Left colon (tissue), 2 donors: ENCODE measurements at regions not wholly inside any gene's neighbourhood (a gene's known extent, or its start where the extent isn't known, plus 50 kb on each side); places are given as distances from the start of the nearest gene placed in this dataset.
"Not testable (repeated sequence)": the region's sequence is repeated elsewhere in the genome, so short reads cannot be mapped to it uniquely, and the experiment has no call there.

ENCODE experiments used
- ATAC-seq: fragments of 200-7000 bp; cut with Tn5 transposase; one replicate; pipeline ENCODE4 v1.9.1; 2020; ENCODE audit warnings: mild to moderate bottlenecking, moderate library complexity
- DNase-seq, 2 donors: peaks; one replicate each; pipeline ENCODE4 v3.0.0-alpha.2; 2020
- intact Hi-C, 2 donors: fragments of 100-400 bp; cut with DNase I in 1 of 2; cut with micrococcal nuclease in 1 of 2; formaldehyde crosslinking; loops; one replicate each; pipeline versions ENCODE4 v1.11.2 to v1.14.0; 2022; cut with DNase I, micrococcal nuclease
- donor health status: DM: no; HTN: no; CAD: no.
- donor health status: DM: yes; HTN: yes; CAD: no.

DNA sequence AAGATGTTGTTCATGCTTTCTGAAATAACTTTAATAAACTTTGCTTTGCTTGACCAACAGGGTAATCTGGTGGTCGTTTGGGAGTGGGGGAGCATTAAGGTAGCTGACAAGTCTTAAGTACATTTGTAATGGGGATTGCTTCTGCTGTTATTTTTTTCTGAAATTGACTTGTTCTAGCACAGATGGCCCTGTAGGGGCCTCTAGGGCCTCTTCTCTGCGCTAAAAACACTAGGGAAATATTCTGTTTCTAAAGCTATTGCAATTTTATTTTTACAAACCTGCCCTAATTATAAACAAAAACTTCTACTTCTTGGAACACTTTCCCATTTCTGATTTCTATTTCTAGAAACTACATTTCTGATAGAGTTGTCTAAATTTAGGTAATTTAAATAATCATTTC, 191.3 kb upstream of the KCNJ3 start:
- intact Hi-C loops = no loop called here
- DNase-seq (no peak), ATAC-seq (no peak)

DNA sequence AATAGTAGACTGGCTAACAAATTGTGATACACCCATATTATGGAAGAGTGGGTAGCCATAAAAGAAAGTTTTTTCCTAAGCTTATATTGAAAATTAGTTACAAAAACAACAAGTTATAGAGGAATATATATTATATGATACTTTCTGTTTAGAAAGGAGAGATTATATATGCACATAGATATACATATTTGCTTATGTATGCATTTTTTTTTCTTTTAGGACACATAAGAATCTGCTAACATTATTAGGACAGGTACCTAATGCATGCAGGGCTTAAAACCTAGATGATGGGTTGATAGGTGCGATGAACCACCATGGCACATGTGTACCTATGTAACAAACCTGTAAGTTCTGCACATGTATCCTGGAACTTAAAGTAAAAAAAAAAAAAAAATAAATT, 179.6 kb upstream of the KCNJ3 start:
- ATAC-seq = no peak

DNA sequence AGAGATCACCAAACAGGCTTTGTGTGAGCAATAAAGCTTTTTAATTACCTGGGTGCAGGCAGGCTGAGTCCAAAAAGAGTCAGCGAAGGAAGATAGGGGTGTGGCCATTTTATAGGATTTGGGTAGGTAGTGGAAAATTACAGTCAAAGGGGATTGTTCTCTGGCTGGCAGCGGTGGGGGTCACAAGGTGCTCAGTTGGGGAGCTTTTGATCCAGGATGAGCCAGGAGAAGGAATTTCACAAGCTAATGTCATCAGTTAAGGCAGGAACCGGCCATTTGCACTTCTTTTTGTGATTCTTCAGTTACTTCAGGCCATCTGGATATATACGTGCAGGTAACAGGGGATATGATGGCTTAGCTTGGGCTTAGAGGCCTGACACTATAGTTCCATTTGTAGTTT, 177.5 kb upstream of the KCNJ3 start:
- DNase-seq, ATAC-seq, intact Hi-C loops: not testable (repeated sequence)

More for the DNA sequence above, 179.6 kb upstream of the KCNJ3 start:
- no peak for DNase-seq
- intact Hi-C loops = no loop called here

DNA sequence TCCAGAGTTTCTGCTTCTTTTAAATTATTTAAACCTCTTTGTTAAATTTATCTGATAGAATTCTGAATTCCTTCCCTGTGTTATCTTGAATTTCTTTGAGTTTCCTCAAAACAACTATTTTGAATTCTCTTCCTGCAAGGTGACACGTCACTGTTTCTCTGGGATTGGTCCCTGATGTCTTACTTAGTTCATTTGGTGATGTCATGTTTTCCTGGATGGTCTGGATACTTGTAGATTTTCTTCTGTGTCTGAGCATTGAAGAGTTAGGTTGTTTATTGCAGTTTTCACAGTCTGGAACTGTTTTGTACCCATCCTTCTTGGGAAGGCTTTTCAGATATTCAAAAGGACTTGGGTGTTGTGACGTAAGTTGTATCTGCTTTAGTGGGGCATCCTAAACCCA, 172.3 kb upstream of the KCNJ3 start:
- DNase-seq (no peak), ATAC-seq (no peak)
- intact Hi-C loops = no loop called here

DNA sequence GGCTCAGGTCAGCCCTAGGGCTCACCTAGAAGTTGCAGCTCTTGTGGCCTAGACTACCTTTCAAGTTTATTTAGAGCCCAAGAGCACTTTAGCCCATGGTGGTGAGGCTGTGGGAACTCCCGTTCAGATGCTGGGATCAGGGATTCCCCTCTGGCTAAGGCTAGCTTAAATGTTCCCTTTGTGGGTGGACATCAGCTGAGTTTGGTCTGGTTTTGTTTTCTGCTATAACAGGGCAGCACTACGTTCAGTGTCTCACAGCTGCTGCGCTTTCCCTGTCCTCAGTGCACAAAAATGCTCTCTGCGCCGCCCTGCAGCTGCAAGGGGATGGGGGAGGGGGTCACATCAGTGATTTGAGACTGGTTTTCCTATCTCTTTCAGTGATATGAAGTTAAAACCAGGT, 170.5 kb upstream of the KCNJ3 start:
- no peak for DNase-seq
- ATAC-seq = no peak
- intact Hi-C loops = no loop called here

DNA sequence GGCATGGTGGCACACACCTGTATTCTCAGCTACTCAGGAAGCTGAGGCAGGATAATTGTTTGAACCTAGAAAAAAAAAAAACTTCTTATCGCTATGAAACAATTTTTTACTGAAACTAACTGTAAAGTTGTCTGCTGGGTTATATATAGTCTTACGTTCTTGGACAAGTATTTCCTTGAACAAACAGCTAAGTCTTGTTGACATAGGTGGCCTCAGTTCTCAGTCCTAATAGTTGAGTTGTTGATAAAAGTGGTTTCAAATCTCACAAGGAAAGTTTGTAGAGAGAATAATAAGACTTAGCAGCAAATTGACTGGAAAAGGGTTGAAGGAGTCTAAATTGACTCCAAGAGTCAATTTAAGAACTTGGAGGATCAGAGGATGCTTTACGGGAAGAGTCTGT, 166.5 kb upstream of the KCNJ3 start:
- intact Hi-C loops = no loop called here
- ATAC-seq = no peak

DNA sequence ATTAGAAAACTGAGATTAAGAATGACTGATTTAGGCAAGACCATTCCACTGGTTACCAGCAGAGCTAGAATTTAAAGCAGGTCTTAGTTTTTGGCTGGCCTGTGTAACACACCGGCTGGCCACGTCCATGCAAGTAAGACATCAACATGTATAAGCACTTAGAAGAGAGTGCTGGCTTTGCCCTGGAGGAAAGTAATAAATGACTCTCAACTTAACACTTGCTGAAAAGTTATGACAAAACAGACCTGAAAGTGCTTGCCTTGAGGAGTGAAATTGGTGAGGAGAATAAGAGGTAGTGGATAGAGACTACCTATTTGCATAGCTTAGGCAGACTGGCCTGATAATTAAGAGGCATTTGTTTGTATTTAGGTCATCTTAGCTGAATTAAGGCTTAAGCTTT, 165.7 kb upstream of the KCNJ3 start:
- DNase-seq = no peak
- intact Hi-C loops = no loop called here
- ATAC-seq = no peak

More for the DNA sequence above, 166.5 kb upstream of the KCNJ3 start:
- no peak for DNase-seq

DNA sequence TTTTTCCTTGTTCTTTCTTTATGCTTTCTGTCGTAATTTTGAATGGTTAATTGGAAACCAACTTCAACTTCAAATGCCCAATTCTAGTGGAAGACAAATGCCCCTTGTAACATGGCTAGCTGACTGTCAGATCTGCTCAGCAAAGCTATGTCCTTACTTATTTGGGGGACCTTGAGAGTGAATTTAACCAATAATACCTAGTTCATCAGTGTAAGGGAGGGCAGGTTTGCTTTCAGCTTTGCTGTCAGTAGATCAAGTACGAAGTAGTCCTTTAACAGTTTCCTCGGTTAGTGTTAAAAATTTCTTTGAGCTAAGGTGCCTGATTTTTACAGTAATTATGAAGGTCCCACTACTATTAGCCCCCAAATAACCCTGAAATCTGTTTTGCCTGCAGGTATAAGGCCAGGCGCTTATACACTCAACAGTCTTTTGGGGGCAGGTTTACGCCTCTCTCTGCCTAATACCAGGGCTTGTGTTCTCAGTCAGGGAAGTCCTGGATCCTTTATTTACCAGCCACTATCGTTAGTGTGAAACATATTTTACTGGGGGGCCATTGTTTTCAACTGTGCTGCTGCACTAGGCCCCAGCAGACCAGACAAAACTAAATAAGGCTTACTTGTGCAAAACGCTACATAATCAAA, 165.1 kb upstream of the KCNJ3 start:
- ATAC-seq (no peak), DNase-seq (no peak)
- intact Hi-C loops = no loop called here

DNA sequence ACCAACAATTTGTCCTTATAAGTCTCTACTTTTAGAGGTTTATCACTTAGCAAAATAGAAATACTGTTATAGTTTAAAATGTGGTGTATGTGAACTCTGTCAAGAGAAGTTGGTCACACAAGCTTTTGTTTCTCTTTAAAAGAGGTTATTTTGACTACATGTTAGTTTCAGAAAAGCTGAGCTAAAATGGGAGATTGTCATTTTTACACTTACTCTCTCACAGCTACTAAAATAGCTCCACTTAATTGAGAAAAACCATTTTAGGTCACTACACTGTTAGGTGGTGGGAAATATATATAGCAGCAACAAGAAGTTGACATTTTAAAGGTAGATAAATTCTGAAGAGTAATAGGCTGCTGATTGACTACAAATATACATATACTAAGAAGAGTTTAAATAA, 161.5 kb upstream of the KCNJ3 start:
- ATAC-seq (no peak), DNase-seq (no peak)
- intact Hi-C loops = no loop called here

DNA sequence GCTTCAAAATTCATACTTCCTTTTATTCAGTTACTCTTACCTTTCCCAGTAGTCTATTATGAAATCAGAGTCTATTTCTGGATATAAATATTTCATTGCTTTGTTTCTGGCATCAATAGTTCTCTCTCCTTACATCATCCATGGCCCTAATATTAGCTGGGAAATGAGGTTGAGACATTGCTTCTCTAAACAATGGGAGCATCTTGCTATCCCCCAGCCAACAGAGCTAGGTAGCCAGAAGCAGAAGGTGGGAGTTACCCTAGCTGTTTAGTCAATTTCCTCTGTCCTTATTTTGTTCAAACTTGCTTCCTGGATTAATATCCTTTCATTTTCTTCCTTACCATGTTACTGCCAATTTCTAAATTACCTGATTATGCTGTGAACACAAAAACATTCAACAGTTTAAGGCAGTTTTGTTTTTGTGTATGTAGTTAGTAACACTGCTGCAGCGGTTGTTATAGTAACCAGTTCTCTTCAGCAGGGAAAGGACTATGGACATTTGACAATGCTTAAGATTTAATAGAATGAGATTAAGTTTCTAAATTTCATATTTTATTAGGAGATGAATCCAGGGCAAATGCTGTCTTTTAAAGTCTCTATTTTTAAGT, 160.5 kb upstream of the KCNJ3 start:
- no peak for ATAC-seq
- DNase-seq = no peak
- intact Hi-C loops = no loop called here

DNA sequence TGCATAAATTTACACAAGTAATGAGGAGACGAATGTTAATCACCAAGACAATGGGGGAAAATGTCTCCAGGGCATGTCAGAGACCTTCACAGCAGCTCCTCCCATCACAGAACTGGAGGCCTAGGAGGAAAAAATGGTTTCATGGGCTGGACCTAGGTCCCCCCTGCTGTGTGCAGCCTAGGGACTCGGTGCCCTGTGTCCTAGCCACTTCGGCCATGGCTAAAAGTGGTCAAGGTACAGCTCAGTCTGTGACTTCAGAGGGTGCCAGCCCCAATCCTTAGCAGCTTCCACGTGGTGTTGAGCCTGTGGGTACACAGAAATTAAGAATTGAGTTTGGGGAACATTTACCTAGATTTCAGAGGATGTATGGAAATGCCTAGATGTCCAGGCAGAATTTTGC, 152.2 kb upstream of the KCNJ3 start:
- no peak for DNase-seq
- intact Hi-C loops = no loop called here
- ATAC-seq = no peak

DNA sequence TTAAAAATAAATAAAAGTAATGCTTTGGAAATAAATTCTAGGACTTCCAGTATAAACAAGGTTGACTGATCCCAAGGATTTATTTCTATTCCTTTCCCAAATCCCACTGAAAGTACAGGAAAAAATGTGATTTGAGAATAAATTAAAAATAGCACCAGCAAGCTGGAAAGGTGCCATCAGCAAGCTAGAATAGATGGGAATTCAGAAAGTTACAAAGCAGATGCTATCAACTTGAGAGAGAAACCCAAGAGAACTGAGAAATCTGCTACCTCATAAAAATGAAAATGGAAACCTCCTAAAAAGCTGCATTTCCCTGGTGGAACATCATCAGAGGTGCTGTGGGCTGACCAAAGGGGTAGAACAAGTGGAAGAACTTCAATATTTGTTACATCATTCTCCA, 148.6 kb upstream of the KCNJ3 start:
- intact Hi-C loops = no loop called here
- no peak for ATAC-seq
- no peak for DNase-seq

DNA sequence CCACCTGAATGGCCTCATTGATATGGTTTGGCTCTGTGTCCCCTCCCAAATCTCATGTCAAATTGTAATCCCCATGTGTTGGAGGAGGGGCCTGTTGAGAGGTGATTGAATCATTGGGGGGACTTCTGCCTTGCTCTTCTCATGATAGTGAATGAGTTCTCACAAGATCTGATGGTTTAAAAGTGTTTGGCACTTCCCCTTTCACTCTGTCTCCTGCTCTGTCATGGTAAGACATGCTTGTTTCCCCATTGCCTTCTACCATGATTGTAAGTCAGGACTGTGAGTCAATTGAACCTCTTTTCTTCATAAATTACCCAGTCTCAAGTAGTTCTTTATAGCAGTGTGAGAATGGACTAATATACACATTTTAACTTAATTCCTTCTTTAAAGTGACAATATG, 146.8 kb upstream of the KCNJ3 start:
- ATAC-seq (no peak), DNase-seq (no peak)
- intact Hi-C loops = no loop called here

DNA sequence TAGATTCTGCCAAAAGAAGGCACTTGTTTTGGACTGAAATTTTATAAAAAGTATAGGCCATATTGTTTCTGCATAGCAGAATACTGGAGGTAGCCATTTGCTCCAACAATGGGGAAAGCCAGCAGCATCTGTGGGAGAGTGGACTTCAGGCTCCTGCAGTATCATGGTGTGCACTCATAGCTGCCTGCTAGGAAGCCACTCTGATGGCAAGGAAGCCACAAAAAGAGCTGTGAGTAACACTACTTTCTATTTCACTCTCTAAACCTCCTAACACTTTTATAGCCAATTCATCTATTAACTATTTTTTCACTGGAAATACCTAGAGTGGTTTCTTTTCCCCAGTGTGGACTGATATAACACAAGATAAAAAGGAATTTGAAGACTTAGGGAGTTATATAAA, 144.4 kb upstream of the KCNJ3 start:
- ATAC-seq (no peak), DNase-seq (no peak)
- intact Hi-C loops = no loop called here

DNA sequence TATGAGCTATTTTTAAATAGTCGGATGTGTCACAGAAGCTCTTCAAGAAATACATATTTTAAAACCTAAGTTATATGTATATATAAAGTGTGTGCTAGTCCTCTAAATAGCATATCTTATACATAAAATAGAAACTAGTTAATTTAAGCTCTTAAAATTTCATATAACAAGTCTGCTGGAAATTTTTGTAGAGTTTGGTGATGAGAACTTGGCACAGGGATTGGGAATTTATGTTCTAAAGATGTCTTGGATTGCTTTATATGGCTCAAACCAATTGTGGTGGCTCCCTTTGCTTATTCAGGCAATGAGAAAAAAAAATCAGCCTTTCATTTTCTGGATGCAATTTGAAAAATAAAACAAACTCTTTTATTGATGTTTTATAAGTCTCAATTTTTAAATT, 142.8 kb upstream of the KCNJ3 start:
- ATAC-seq (no peak), DNase-seq (no peak)
- intact Hi-C loops = no loop called here

DNA sequence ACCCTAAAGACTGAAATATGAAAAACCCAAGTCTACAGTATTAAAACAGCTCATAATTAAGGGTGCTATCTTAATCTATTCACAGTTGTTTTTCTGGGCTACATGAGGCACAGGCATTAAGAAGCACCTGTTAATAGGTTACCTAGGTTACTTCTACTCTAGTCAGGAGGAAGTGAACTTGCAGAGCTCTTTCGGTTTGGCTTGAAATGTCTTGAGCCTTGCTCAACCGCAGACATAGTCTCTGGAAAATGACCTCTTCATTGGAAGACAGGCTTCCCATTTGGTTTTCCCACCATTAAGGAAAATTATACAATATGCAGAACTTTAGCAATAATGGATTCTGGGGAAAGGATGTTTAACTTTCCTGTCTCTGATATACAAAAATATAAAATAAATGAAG, 142.3 kb upstream of the KCNJ3 start:
- no peak for ATAC-seq
- intact Hi-C loops = no loop called here
- no peak for DNase-seq

DNA sequence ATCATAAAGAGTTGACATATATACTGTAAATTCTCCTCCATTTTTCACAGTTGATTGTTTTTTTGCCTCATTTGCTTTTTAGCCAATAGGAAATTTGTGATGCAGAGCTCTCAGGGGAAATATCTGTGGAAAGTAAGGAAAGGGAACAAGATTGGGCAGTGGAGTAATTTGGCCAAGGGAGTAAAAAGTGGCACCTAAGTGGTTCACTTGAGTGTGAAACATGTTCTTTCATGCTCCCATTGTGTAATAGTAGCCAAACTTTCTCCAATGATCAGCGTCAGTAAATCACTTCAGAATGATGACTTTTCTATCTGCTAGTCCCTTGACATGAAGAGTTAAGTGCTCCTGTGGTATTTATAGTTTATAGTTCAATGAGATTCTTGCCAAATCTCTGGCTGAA, 141.9 kb upstream of the KCNJ3 start:
- intact Hi-C loops = no loop called here
- DNase-seq = no peak
- ATAC-seq = no peak

DNA sequence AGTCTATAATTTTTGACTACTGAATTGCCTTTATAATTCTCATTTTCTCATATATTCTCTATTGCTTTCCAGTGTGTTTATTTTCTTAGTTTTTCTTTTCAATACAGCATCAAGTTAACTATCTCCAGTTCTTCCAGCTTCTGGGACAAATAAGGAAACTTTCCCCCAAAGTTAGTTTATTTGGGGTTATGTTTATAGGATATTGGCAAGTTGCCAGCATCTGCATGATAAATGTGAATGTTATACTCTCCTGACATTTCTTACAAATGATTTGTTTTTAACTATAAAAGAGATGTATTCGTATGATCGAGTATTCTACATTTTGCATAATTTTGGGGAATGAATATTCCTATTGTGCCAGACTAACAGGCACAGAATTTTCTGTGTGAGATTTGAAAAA, 140.6 kb upstream of the KCNJ3 start:
- no peak for ATAC-seq
- intact Hi-C loops = no loop called here
- no peak for DNase-seq

DNA sequence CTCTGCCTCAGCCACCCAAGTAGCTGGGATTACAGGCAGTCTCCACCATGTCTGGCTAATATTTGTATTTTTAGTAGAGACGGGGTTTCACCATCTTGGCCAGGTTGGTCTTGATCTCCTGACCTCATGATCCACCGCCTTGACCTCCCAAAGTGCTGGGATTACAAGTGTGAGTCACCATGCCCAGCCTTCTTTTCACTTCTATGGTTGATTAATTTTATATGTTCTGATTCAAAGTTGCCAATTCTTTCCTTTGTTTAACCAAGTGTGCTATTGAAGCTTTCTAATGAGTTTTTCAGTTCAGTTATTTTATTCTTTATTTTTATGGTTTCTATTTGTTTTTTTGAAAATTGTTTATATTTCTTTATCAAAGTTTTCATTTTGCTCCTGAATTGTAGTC, 133.1 kb upstream of the KCNJ3 start:
- no peak for ATAC-seq

DNA sequence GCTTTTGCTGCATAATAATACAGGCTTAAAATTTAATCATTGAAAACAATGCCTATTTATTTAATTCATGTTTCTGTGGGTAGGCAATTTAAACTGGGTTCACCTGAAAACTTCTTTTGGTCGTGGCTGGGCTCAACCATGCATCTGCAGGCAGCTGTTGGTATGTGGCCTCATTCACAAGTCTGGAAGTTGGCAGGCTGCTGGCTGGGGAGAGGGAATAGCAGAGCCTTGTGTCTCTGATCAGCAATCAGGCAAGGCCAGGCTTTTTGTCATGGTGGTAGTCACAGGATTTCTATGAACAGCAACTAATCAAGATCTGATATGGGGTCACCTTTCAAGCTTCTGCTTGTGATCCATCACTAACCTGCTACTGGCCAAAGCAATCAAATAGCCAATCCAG, 130.1 kb upstream of the KCNJ3 start:
- DNase-seq = no peak
- intact Hi-C loops = no loop called here
- ATAC-seq = no peak

More for the DNA sequence above, 133.1 kb upstream of the KCNJ3 start:
- DNase-seq = no peak
- intact Hi-C loops = no loop called here

DNA sequence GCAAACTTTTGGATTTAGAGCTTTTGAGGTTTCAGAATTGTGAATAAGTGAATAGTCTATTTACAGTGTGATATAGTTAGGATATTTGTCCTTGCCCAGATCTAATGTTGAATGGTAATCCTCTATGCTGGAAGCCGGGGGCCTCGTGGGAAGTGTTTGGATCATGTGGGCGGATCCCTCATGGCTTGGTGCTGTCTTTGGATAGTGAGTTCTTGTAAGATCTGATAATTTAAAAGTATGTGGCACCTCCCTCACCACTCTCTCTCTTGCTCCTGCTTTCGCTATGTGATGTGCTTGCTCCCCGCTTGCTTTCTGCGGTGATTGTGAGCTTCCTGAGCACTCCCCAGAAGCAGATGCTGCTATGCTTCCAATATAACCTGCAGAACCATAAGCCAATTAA, 128.0 kb upstream of the KCNJ3 start:
- ATAC-seq (no peak), DNase-seq (no peak)
- intact Hi-C loops = no loop called here
